Fibroblast of lung (primary cell): ENCODE measurements at regions not wholly inside any gene's neighbourhood (a gene's known extent, or its start where the extent isn't known, plus 50 kb on each side); places are given as distances from the start of the nearest gene placed in this dataset.

Source experiments
- EZH2 ChIP-seq: IDR thresholded peaks from 2 replicates; pipeline ENCODE4 v1.5.1; 2012; ENCODE audit warnings: low read length, control low read depth, mild to moderate bottlenecking; ENCODE audit errors: missing control alignments
- TF ChIP-seq, protein P1 (sequence below), 2 donors: IDR thresholded peaks in 1 of 2; conservative IDR thresholded peaks in 1 of 2; 1 replicate in 1 of 2; 2 replicates in 1 of 2; pipeline ENCODE4 v1.5.1; 2011 to 2012; ENCODE audit warnings: low read length in 2 of 2, control low read depth in 1 of 2, inconsistent platforms in 1 of 2, low read depth in 1 of 2, mild to moderate bottlenecking in 1 of 2

GRCh38 chr22:48836673-48837340, 990.9 kb downstream of the BRD1 start:
- TF ChIP-seq, protein P1, sequence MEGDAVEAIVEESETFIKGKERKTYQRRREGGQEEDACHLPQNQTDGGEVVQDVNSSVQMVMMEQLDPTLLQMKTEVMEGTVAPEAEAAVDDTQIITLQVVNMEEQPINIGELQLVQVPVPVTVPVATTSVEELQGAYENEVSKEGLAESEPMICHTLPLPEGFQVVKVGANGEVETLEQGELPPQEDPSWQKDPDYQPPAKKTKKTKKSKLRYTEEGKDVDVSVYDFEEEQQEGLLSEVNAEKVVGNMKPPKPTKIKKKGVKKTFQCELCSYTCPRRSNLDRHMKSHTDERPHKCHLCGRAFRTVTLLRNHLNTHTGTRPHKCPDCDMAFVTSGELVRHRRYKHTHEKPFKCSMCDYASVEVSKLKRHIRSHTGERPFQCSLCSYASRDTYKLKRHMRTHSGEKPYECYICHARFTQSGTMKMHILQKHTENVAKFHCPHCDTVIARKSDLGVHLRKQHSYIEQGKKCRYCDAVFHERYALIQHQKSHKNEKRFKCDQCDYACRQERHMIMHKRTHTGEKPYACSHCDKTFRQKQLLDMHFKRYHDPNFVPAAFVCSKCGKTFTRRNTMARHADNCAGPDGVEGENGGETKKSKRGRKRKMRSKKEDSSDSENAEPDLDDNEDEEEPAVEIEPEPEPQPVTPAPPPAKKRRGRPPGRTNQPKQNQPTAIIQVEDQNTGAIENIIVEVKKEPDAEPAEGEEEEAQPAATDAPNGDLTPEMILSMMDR (conservative IDR thresholded peaks at IDR 0.05 in 1 of 2, IDR thresholded peaks at IDR 0.05 in 1 of 2; ENCODE audit: low read depth in 1 of 2, low read length in 2 of 2) = no peak
- TF ChIP-seq EZH2 = no peak
